Duodenal mucosa (tissue), 2 donors: ENCODE measurements at regions not wholly inside any gene's neighbourhood (a gene's known extent, or its start where the extent isn't known, plus 50 kb on each side); places are given as distances from the start of the nearest gene placed in this dataset.
"Not testable (repeated sequence)": the region's sequence is repeated elsewhere in the genome, so short reads cannot be mapped to it uniquely, and the experiment has no call there.

ENCODE experiments used
- H3K27ac ChIP-seq: one replicate; pipeline ENCODE4 v1.7.0; 2013; ENCODE audit warnings: low read depth, low read length
- H3K27me3 ChIP-seq, 2 donors: one replicate each; pipeline ENCODE4 v1.7.0; 2013; ENCODE audit warnings: low read length in 2 of 2, control low read depth in 1 of 2; ENCODE audit not compliant: insufficient read depth in 2 of 2, control insufficient read depth in 1 of 2
- H3K36me3 ChIP-seq, 2 donors: one replicate each; pipeline ENCODE4 v1.7.0; 2013; ENCODE audit warnings: low read length in 2 of 2, control low read depth in 1 of 2; ENCODE audit not compliant: insufficient read depth in 2 of 2, control insufficient read depth in 1 of 2
- H3K4me1 ChIP-seq, 2 donors: one replicate each; pipeline ENCODE4 v1.7.0; 2013; ENCODE audit warnings: low read length in 2 of 2, control low read depth in 1 of 2; ENCODE audit not compliant: insufficient read depth in 2 of 2, control insufficient read depth in 1 of 2
- H3K4me3 ChIP-seq, 2 donors: one replicate each; pipeline ENCODE4 v1.7.0; 2013; ENCODE audit warnings: low read length in 2 of 2, low read depth in 1 of 2
- H3K9ac ChIP-seq, 2 donors: one replicate each; pipeline ENCODE4 v1.7.0; 2013; ENCODE audit warnings: low read length in 2 of 2, low read depth in 1 of 2
- H3K9me3 ChIP-seq, 2 donors: one replicate each; pipeline ENCODE4 v1.7.0; 2013; ENCODE audit warnings: low read length in 2 of 2, control low read depth in 1 of 2; ENCODE audit not compliant: control insufficient read depth in 1 of 2

- Histone ChIP-seq H3K36me3 (no peaks in the 10 kb centered on the region), H3K9ac (no peak overlapping the region), H3K27me3 (no peaks in the 10 kb centered on the region), H3K27ac (no peak overlapping the region), H3K9me3 (no peaks in the 10 kb centered on the region), H3K4me3 (no peak overlapping the region), H3K4me1 (no peaks in the 10 kb centered on the region)
Measured at GRCh38 chr6:135555550-135555949, 58.0 kb upstream of the AHI1 start.

GRCh38 chr6:135557582-135557981 is 60.0 kb upstream of the AHI1 start:
- Histone ChIP-seq H3K9ac (no peak overlapping the region), H3K4me3 (no peak overlapping the region), H3K27me3 (no peaks in the 10 kb centered on the region), H3K9me3 (no peaks in the 10 kb centered on the region), H3K36me3 (no peaks in the 10 kb centered on the region), H3K27ac (no peak overlapping the region), H3K4me1 (no peaks in the 10 kb centered on the region)

GRCh38 chr6:135565605-135566004 is 68.1 kb upstream of the AHI1 start:
- not testable (repeated sequence) for H3K36me3 ChIP-seq, H3K4me3 ChIP-seq, H3K9ac ChIP-seq, H3K27me3 ChIP-seq, H3K9me3 ChIP-seq, H3K27ac ChIP-seq
- peaks cover 11 to 19% of the 10 kb centered on the region in 2 donors for H3K4me1 ChIP-seq

- H3K4me3 ChIP-seq = no peak overlapping the region
- no peaks in the 10 kb centered on the region for H3K27me3 ChIP-seq
- no peaks in the 10 kb centered on the region for H3K9me3 ChIP-seq
- H3K36me3 ChIP-seq = no peaks in the 10 kb centered on the region
- peaks cover 11 to 19% of the 10 kb centered on the region in 2 donors for H3K4me1 ChIP-seq
- H3K27ac ChIP-seq = no peak overlapping the region
- H3K9ac ChIP-seq = no peak overlapping the region
Measured at GRCh38 chr6:135566311-135567068, 69.0 kb upstream of the AHI1 start.

- no peaks in the 10 kb centered on the region for H3K36me3 ChIP-seq
- H3K9me3 ChIP-seq = no peaks in the 10 kb centered on the region
- peak overlapping the region in 1 of 2 donors; percentile 25 for H3K4me3 ChIP-seq
- H3K9ac ChIP-seq = no peak overlapping the region
- no peak overlapping the region for H3K27ac ChIP-seq
- peaks cover 11 to 19% of the 10 kb centered on the region in 2 donors for H3K4me1 ChIP-seq
- H3K27me3 ChIP-seq = no peaks in the 10 kb centered on the region
Measured at GRCh38 chr6:135567375-135568083, 70.0 kb upstream of the AHI1 start.

GRCh38 chr6:135568379-135568778 is 70.8 kb upstream of the AHI1 start:
- Histone ChIP-seq H3K4me3 (no peak overlapping the region), H3K4me1 (peaks cover 11 to 19% of the 10 kb centered on the region in 2 donors), H3K27me3 (no peaks in the 10 kb centered on the region), H3K9me3 (no peaks in the 10 kb centered on the region), H3K36me3 (no peaks in the 10 kb centered on the region), H3K9ac (no peak overlapping the region), H3K27ac (no peak overlapping the region)

GRCh38 chr6:135572051-135572450 is 74.5 kb upstream of the AHI1 start:
- H3K4me1 ChIP-seq = peaks cover 11 to 17% of the 10 kb centered on the region in 2 donors
- no peak overlapping the region for H3K4me3 ChIP-seq
- H3K9me3 ChIP-seq = no peaks in the 10 kb centered on the region
- H3K36me3 ChIP-seq = no peaks in the 10 kb centered on the region
- H3K9ac ChIP-seq = no peak overlapping the region
- H3K27ac ChIP-seq = no peak overlapping the region
- no peaks in the 10 kb centered on the region for H3K27me3 ChIP-seq

GRCh38 chr6:135575629-135576028 is 78.1 kb upstream of the AHI1 start:
- no peaks in the 10 kb centered on the region for H3K9me3 ChIP-seq

GRCh38 chr6:135576055-135576454 is 78.5 kb upstream of the AHI1 start:
- Histone ChIP-seq H3K4me3 (no peak overlapping the region), H3K4me1 (no peaks in the 10 kb centered on the region), H3K9me3 (no peaks in the 10 kb centered on the region), H3K9ac (no peak overlapping the region), H3K27me3 (no peaks in the 10 kb centered on the region), H3K27ac (no peak overlapping the region), H3K36me3 (no peaks in the 10 kb centered on the region)

More at GRCh38 chr6:135575629-135576028, 78.1 kb upstream of the AHI1 start:
- H3K27me3 ChIP-seq = no peaks in the 10 kb centered on the region
- H3K4me1 ChIP-seq = no peaks in the 10 kb centered on the region
- no peak overlapping the region for H3K4me3 ChIP-seq
- no peak overlapping the region for H3K9ac ChIP-seq
- no peak overlapping the region for H3K27ac ChIP-seq
- H3K36me3 ChIP-seq = no peaks in the 10 kb centered on the region

GRCh38 chr6:135577059-135577538 is 79.6 kb upstream of the AHI1 start:
- Histone ChIP-seq H3K9me3 (no peaks in the 10 kb centered on the region), H3K4me3 (no peak overlapping the region), H3K27me3 (no peaks in the 10 kb centered on the region), H3K4me1 (no peaks in the 10 kb centered on the region), H3K9ac (no peak overlapping the region), H3K27ac (no peak overlapping the region), H3K36me3 (no peaks in the 10 kb centered on the region)
